Caco-2 (cell line): ENCODE measurements at regions not wholly inside any gene's neighbourhood (a gene's known extent, or its start where the extent isn't known, plus 50 kb on each side); places are given as distances from the start of the nearest gene placed in this dataset.

Source experiments
- BruUV-seq: library from RNA; stranded (reverse); fragments of 400-500 nt; replicated peaks from 2 replicates; lab custom pipeline; 2021; lab: Mats Ljungman, UMichigan
- CTCF ChIA-PET: fragments of 300-600 bp; sonication (Branson Sonifier 250); formaldehyde crosslinking; loops from one replicate; lab custom pipeline; 2022; ENCODE audit warnings: antibody characterized with exemption; lab: Charles Lee
- POLR2A ChIA-PET: fragments of 300-600 bp; sonication (Branson Sonifier 250); formaldehyde crosslinking; loops from one replicate; lab custom pipeline; 2022; ENCODE audit warnings: antibody characterized with exemption; lab: Charles Lee
- DNase-seq, 2 experiments: peaks; one replicate each; pipeline versions ENCODE4 v3.0.0 to v3.0.0-alpha.2; 2020 to 2022
- H3K27me3 ChIP-seq: replicated peaks from 2 replicates; pipeline ENCODE4 v1.6.0; 2011; ENCODE audit warnings: low read length; ENCODE audit not compliant: control insufficient read depth, insufficient read depth
- H3K36me3 ChIP-seq: 2 replicates; pipeline ENCODE4 v1.5.1; 2011; ENCODE audit warnings: low read length; ENCODE audit not compliant: control insufficient read depth, insufficient read depth
- H3K4me1 ChIP-seq: fragments of 250-450 bp; sonication (Bioruptor Pico); 2 replicates; pipeline ENCODE4 v1.5.1; 2020; ENCODE audit warnings: mild to moderate bottlenecking
- H3K4me3 ChIP-seq: 2 replicates; pipeline ENCODE4 v1.5.1; 2011; ENCODE audit warnings: low read depth, mild to moderate bottlenecking, control low read depth, low read length
- H3K9me3 ChIP-seq: fragments of 250-450 bp; sonication (Bioruptor Pico); 2 replicates; pipeline ENCODE4 v1.5.1; 2020; ENCODE audit warnings: mild to moderate bottlenecking, moderate library complexity
- H3K27ac Mint-ChIP-seq: one replicate; pipeline ENCODE4 v1.8.0; 2022; ENCODE audit warnings: mixed read lengths; ENCODE audit not compliant: unreplicated experiment
- H3K27me3 Mint-ChIP-seq: one replicate; pipeline ENCODE4 v1.8.0; 2022; ENCODE audit warnings: mixed read lengths; ENCODE audit not compliant: insufficient read depth, unreplicated experiment
- H3K36me3 Mint-ChIP-seq: one replicate; pipeline ENCODE4 v1.8.0; 2022; ENCODE audit warnings: mild to moderate bottlenecking, mixed read lengths; ENCODE audit not compliant: insufficient read depth, unreplicated experiment
- H3K4me1 Mint-ChIP-seq: one replicate; pipeline ENCODE4 v1.8.0; 2022; ENCODE audit warnings: low read depth, mixed read lengths; ENCODE audit not compliant: unreplicated experiment
- H3K4me3 Mint-ChIP-seq: one replicate; pipeline ENCODE4 v1.8.0; 2022; ENCODE audit warnings: mild to moderate bottlenecking, moderate library complexity, mixed read lengths; ENCODE audit not compliant: unreplicated experiment
- H3K9me3 Mint-ChIP-seq: one replicate; pipeline ENCODE4 v1.8.0; 2022; ENCODE audit warnings: mixed read lengths; ENCODE audit not compliant: unreplicated experiment
- intact Hi-C: fragments of 100-400 bp; cut with micrococcal nuclease; formaldehyde crosslinking; loops from one replicate; pipeline ENCODE4 v1.10.0; 2022; ENCODE audit not compliant: unreplicated experiment
- TF ChIP-seq, protein P1 (sequence below), 2 experiments: fragments of 200-600 bp in 1 of 2; IDR thresholded peaks; 1 replicate in 1 of 2; 2 replicates in 1 of 2; pipeline versions ENCODE4 v1.5.1 to v1.8.0; 2011 to 2022; ENCODE audit warnings: antibody characterized with exemption in 1 of 2, control low read depth in 1 of 2, inconsistent platforms in 1 of 2, low read depth in 1 of 2, low read length in 1 of 2, mild to moderate bottlenecking in 1 of 2, moderate library complexity in 1 of 2; ENCODE audit not compliant: insufficient read depth in 1 of 2, severe bottlenecking in 1 of 2, unreplicated experiment in 1 of 2

DNA sequence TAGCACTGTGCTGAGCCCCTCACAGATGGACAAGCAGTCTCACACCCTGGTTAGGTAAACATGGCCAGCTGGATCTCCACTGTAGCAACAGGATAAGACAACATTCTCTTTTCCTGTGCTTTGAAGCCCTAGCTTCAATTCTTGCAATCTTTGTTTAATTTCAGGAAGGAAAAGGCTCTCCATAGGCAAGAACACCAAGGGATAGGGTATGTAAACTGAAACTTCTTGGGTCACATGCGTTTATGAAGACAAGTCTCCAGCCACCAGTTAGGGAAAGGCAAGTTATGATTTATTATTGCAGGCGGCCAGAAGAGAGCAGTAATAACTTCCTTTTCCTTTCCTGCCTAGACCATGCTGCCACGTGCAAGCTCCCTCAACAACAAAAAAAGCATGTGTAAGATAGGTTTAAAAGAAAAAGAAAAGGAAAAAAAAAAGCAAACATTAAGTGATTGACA lies 50.1 kb upstream of the POU5F2 start:
- DNase-seq: no peak
- intact Hi-C loops: no loop called here
- no TSS peak for BruUV-seq

More for the DNA sequence above, 50.1 kb upstream of the POU5F2 start:
- CTCF ChIA-PET: interaction anchor here (0.7 to 1.2 kb wide), 2 partner anchors 10 to 858 kb away, joined by 3 read pairs; no protein-coding TSS in a partner anchor
- H3K36me3 ChIP-seq: no peaks in the 10 kb centered on the region
- POLR2A ChIA-PET: no interaction called here
- no peaks in the 10 kb centered on the region for H3K36me3 Mint-ChIP-seq
- no peaks in the 10 kb centered on the region for H3K9me3 ChIP-seq
- no peaks in the 10 kb centered on the region for H3K9me3 Mint-ChIP-seq
- H3K4me3 ChIP-seq: no peak overlapping the region
- no peaks in the 10 kb centered on the region for H3K27me3 ChIP-seq
- peaks cover 15% of the 10 kb centered on the region for H3K4me1 Mint-ChIP-seq
- peaks cover 6% of the 10 kb centered on the region; the same call in 1 of the 2 replicates for H3K4me1 ChIP-seq
- H3K27ac Mint-ChIP-seq: no peak overlapping the region
- H3K27me3 Mint-ChIP-seq: no peaks in the 10 kb centered on the region
- TF ChIP-seq, protein P1, sequence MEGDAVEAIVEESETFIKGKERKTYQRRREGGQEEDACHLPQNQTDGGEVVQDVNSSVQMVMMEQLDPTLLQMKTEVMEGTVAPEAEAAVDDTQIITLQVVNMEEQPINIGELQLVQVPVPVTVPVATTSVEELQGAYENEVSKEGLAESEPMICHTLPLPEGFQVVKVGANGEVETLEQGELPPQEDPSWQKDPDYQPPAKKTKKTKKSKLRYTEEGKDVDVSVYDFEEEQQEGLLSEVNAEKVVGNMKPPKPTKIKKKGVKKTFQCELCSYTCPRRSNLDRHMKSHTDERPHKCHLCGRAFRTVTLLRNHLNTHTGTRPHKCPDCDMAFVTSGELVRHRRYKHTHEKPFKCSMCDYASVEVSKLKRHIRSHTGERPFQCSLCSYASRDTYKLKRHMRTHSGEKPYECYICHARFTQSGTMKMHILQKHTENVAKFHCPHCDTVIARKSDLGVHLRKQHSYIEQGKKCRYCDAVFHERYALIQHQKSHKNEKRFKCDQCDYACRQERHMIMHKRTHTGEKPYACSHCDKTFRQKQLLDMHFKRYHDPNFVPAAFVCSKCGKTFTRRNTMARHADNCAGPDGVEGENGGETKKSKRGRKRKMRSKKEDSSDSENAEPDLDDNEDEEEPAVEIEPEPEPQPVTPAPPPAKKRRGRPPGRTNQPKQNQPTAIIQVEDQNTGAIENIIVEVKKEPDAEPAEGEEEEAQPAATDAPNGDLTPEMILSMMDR (IDR thresholded peaks at IDR 0.05; ENCODE audit: insufficient read depth in 1 of 2, low read depth in 1 of 2, low read length in 1 of 2, severe bottlenecking in 1 of 2, unreplicated experiment in 1 of 2): no peak
- H3K4me3 Mint-ChIP-seq: no peak overlapping the region
